ENCODE measurements at regions not wholly inside any gene's neighbourhood (a gene's known extent, or its start where the extent isn't known, plus 50 kb on each side); places are given as distances from the start of the nearest gene placed in this dataset.

GRCh38 chr1:213380865-213381264 lies 329.8 kb downstream of the RPS6KC1 start:
- no peak for DNase-seq (ENCODE audit: extremely low spot score)
- POLR2A ChIA-PET, result no interaction called here
- TF ChIP-seq ELF4 (IDR thresholded peaks at IDR 0.05) (no peak), L3MBTL2 (conservative IDR thresholded peaks at IDR 0.05) (no peak), ARNT (IDR thresholded peaks at IDR 0.05) (no peak), NFRKB (IDR thresholded peaks at IDR 0.05) (no peak), SP1 (IDR thresholded peaks at IDR 0.05) (no peak), CTBP1 (IDR thresholded peaks at IDR 0.05; ENCODE audit: borderline replicate concordance) (no peak), BHLHE40 (IDR thresholded peaks at IDR 0.05; ENCODE audit: borderline replicate concordance) (no peak), FOXA1 (IDR thresholded peaks at IDR 0.05) (no peak), SUZ12 (IDR thresholded peaks at IDR 0.05) (no peak)
- CTCF ChIA-PET, result no interaction called here

- ChIA-PET CTCF (no interaction called here), POLR2A (no interaction called here)
- TF ChIP-seq NFRKB (IDR thresholded peaks at IDR 0.05) (no peak), PKNOX1 (IDR thresholded peaks at IDR 0.05) (no peak), HDGF (IDR thresholded peaks at IDR 0.05; ENCODE audit: borderline replicate concordance) (no peak), TARDBP (IDR thresholded peaks at IDR 0.05) (no peak), SUZ12 (IDR thresholded peaks at IDR 0.05) (no peak), FOXM1 (IDR thresholded peaks at IDR 0.05; ENCODE audit: borderline replicate concordance) (no peak), FOXK2 (IDR thresholded peaks at IDR 0.05) (no peak)
- DNase-seq (ENCODE audit: extremely low spot score), result no peak
These were observed 330.6 kb downstream of the RPS6KC1 start for GRCh38 chr1:213381572-213382084.

- no peak for DNase-seq (ENCODE audit: extremely low spot score)
- ChIA-PET POLR2A (no interaction called here), CTCF (no interaction called here)
- TF ChIP-seq TARDBP (IDR thresholded peaks at IDR 0.05) (no peak), FOXM1 (IDR thresholded peaks at IDR 0.05; ENCODE audit: borderline replicate concordance) (no peak), ARNT (IDR thresholded peaks at IDR 0.05) (no peak)
These were observed 332.4 kb downstream of the RPS6KC1 start for GRCh38 chr1:213383465-213383864.

GRCh38 chr1:213385201-213385600 lies 334.2 kb downstream of the RPS6KC1 start:
- ChIA-PET CTCF (no interaction called here), POLR2A (no interaction called here)
- TF ChIP-seq FOXK2 (IDR thresholded peaks at IDR 0.05) (no peak), CTBP1 (IDR thresholded peaks at IDR 0.05; ENCODE audit: borderline replicate concordance) (no peak), NFRKB (IDR thresholded peaks at IDR 0.05) (no peak), ARNT (IDR thresholded peaks at IDR 0.05) (no peak), SP1 (IDR thresholded peaks at IDR 0.05) (no peak), PKNOX1 (IDR thresholded peaks at IDR 0.05) (no peak), L3MBTL2 (conservative IDR thresholded peaks at IDR 0.05) (no peak), FOXM1 (IDR thresholded peaks at IDR 0.05; ENCODE audit: borderline replicate concordance) (no peak), SUZ12 (IDR thresholded peaks at IDR 0.05) (no peak)
- DNase-seq (ENCODE audit: extremely low spot score), result no peak

GRCh38 chr1:213385806-213386324 lies 334.8 kb downstream of the RPS6KC1 start:
- ChIA-PET POLR2A (no interaction called here), CTCF (no interaction called here)
- TF ChIP-seq ARNT (IDR thresholded peaks at IDR 0.05), result no peak
- TF ChIP-seq BHLHE40 (IDR thresholded peaks at IDR 0.05; ENCODE audit: borderline replicate concordance), result no peak
- no peak for TF ChIP-seq FOXK2 (IDR thresholded peaks at IDR 0.05)
- no peak for TF ChIP-seq ZNF384 (IDR thresholded peaks at IDR 0.05)
- TF ChIP-seq PKNOX1 (IDR thresholded peaks at IDR 0.05), result no peak
- TF ChIP-seq FOXM1 (IDR thresholded peaks at IDR 0.05; ENCODE audit: borderline replicate concordance), result no peak
- no peak for TF ChIP-seq CTBP1 (IDR thresholded peaks at IDR 0.05; ENCODE audit: borderline replicate concordance)
- no peak for TF ChIP-seq L3MBTL2 (conservative IDR thresholded peaks at IDR 0.05)
- TF ChIP-seq HDGF (IDR thresholded peaks at IDR 0.05; ENCODE audit: borderline replicate concordance), result no peak
- no peak for TF ChIP-seq ELF4 (IDR thresholded peaks at IDR 0.05)
- no peak for TF ChIP-seq TARDBP (IDR thresholded peaks at IDR 0.05)
- no peak for TF ChIP-seq FOXA1 (IDR thresholded peaks at IDR 0.05)
- no peak for TF ChIP-seq NFRKB (IDR thresholded peaks at IDR 0.05)
- TF ChIP-seq SUZ12 (IDR thresholded peaks at IDR 0.05), result no peak
- no peak for TF ChIP-seq SP1 (IDR thresholded peaks at IDR 0.05)
- TF ChIP-seq LEF1 (IDR thresholded peaks at IDR 0.05; ENCODE audit: borderline replicate concordance), result no peak
- DNase-seq (ENCODE audit: extremely low spot score), result no peak

GRCh38 chr1:213387380-213388015 lies 336.5 kb downstream of the RPS6KC1 start:
- TF ChIP-seq FOXA1 (IDR thresholded peaks at IDR 0.05), result no peak
- no peak for TF ChIP-seq PKNOX1 (IDR thresholded peaks at IDR 0.05)
- no peak for TF ChIP-seq ELF4 (IDR thresholded peaks at IDR 0.05)
- TF ChIP-seq ARNT (IDR thresholded peaks at IDR 0.05), result no peak
- no peak for TF ChIP-seq SP1 (IDR thresholded peaks at IDR 0.05)
- no peak for TF ChIP-seq CTBP1 (IDR thresholded peaks at IDR 0.05; ENCODE audit: borderline replicate concordance)
- TF ChIP-seq BHLHE40 (IDR thresholded peaks at IDR 0.05; ENCODE audit: borderline replicate concordance), result no peak
- no peak for TF ChIP-seq FOXK2 (IDR thresholded peaks at IDR 0.05)
- no peak for TF ChIP-seq SUZ12 (IDR thresholded peaks at IDR 0.05)
- TF ChIP-seq ZNF384 (IDR thresholded peaks at IDR 0.05), result no peak
- TF ChIP-seq TARDBP (IDR thresholded peaks at IDR 0.05), result no peak
- TF ChIP-seq FOXM1 (IDR thresholded peaks at IDR 0.05; ENCODE audit: borderline replicate concordance), result no peak
- ChIA-PET POLR2A (no interaction called here), CTCF (no interaction called here)
- no peak for DNase-seq (ENCODE audit: extremely low spot score)
